H1 (cell line): ENCODE measurements at regions not wholly inside any gene's neighbourhood (a gene's known extent, or its start where the extent isn't known, plus 50 kb on each side); places are given as distances from the start of the nearest gene placed in this dataset.

Experiments
- CTCF ChIP-seq, 3 experiments: IDR thresholded peaks; 1 replicate in 2 of 3; 2 replicates in 1 of 3; pipeline versions ENCODE4 v1.5.1 to v1.6.1; 2011; ENCODE audit warnings: low read length in 3 of 3, mild to moderate bottlenecking in 3 of 3, inconsistent platforms in 2 of 3, low read depth in 1 of 3, moderate library complexity in 1 of 3; ENCODE audit not compliant: insufficient read depth in 1 of 3; ENCODE audit errors: control extremely low read depth in 1 of 3
- POLR2A ChIP-seq, 2 experiments: IDR thresholded peaks; 1 replicate in 1 of 2; 2 replicates in 1 of 2; pipeline ENCODE4 v1.6.1; 2011; ENCODE audit warnings: low read depth in 2 of 2, low read length in 2 of 2, mild to moderate bottlenecking in 2 of 2; ENCODE audit errors: control extremely low read depth in 1 of 2

DNA sequence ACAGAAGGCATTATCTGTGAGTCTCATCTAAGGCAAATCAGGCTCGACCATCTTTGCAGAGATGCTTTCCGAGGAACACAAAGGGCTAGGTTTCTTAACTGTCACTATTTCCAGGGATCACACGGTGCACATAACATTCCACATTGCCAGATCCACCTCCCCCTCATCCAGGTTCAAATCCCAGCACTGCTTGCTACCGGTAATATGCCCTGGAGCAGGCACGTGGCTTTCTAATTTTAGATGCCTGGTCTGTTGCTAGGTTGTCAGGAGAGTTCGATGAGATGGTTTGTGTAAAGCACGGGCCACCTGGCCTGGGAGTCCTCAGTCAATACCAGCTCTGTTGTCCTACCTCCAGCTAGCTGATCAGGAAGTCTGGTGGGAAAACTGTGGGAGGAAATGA lies 598.6 kb downstream of the NPHP4 start:
- TF ChIP-seq POLR2A (IDR thresholded peaks at IDR 0.05; ENCODE audit: control extremely low read depth in 1 of 2, low read depth in 2 of 2, low read length in 2 of 2) = no peak
- TF ChIP-seq CTCF (IDR thresholded peaks at IDR 0.05; ENCODE audit: control extremely low read depth in 1 of 3, insufficient read depth in 1 of 3, low read depth in 1 of 3, low read length in 3 of 3) = no peak
